B cell (primary cell): ENCODE measurements at regions not wholly inside any gene's neighbourhood (a gene's known extent, or its start where the extent isn't known, plus 50 kb on each side); places are given as distances from the start of the nearest gene placed in this dataset.

Experiments
- ATAC-seq: fragments of 200-7000 bp; cut with Tn5 transposase; one replicate; pipeline ENCODE4 v1.10.0; 2021; ENCODE audit warnings: low read depth, mild to moderate bottlenecking, moderate number of reproducible peaks, moderate library complexity
- CTCF ChIA-PET: fragments of 350-600 bp; sonication (Branson Sonifier 250); formaldehyde crosslinking; loops from one replicate; lab custom pipeline; 2021; ENCODE audit warnings: antibody characterized with exemption, inconsistent platforms; lab: Charles Lee
- POLR2A ChIA-PET: fragments of 350-600 bp; sonication (Branson Sonifier 250); formaldehyde crosslinking; loops from one replicate; lab custom pipeline; 2021; ENCODE audit warnings: antibody characterized with exemption; lab: Charles Lee
- DNase-seq: peaks from one replicate; pipeline ENCODE4 v3.0.0; 2013
- H2AFZ ChIP-seq: 2 replicates; pipeline ENCODE4 v1.6.1; 2012; ENCODE audit warnings: mild to moderate bottlenecking, low read depth, low read length; ENCODE audit not compliant: insufficient read depth, poor library complexity, severe bottlenecking
- H3K27ac ChIP-seq, 2 donors: 1 replicate in 1 of 2; 2 replicates in 1 of 2; pipeline ENCODE4 v1.5.1; 2012 to 2013; ENCODE audit warnings: low read length in 2 of 2, mild to moderate bottlenecking in 2 of 2, moderate library complexity in 1 of 2
- H3K27me3 ChIP-seq, 4 experiments: fragments of 200-600 bp in 1 of 4; sonication (generic) in 1 of 4; replicated peaks in 1 of 4; 1 replicate in 2 of 4; 2 replicates in 2 of 4; pipeline versions ENCODE4 v1.6.1 to v1.7.0; 2013 to 2016; ENCODE audit warnings: low read length in 3 of 4, mild to moderate bottlenecking in 2 of 4, mixed read lengths in 1 of 4, moderate library complexity in 1 of 4; ENCODE audit not compliant: insufficient read depth in 4 of 4, control insufficient read depth in 3 of 4; ENCODE audit errors: control extremely low read depth in 1 of 4
- H3K36me3 ChIP-seq, 2 experiments: replicated peaks in 1 of 2; 1 replicate in 1 of 2; 2 replicates in 1 of 2; pipeline versions ENCODE4 v1.6.1 to v1.7.1; 2013; ENCODE audit warnings: low read length in 1 of 2; ENCODE audit not compliant: insufficient read depth in 2 of 2, control insufficient read depth in 1 of 2; ENCODE audit errors: control extremely low read depth in 1 of 2, extremely low read depth in 1 of 2
- H3K4me1 ChIP-seq, 2 donors: fragments of 200-600 bp in 1 of 2; sonication (generic) in 1 of 2; 1 replicate in 1 of 2; 2 replicates in 1 of 2; pipeline versions ENCODE4 v1.5.1 to v1.6.1; 2013 to 2017; ENCODE audit warnings: low read length in 2 of 2; ENCODE audit not compliant: control insufficient read depth in 2 of 2, insufficient read depth in 2 of 2
- H3K4me2 ChIP-seq: replicated peaks from 2 replicates; pipeline ENCODE3; 2012; ENCODE audit warnings: mild to moderate bottlenecking, low read depth, low read length; ENCODE audit not compliant: poor library complexity, severe bottlenecking
- H3K4me3 ChIP-seq, 5 experiments: fragments of 200-600 bp in 1 of 5; sonication (generic) in 1 of 5; 1 replicate in 3 of 5; 2 replicates in 2 of 5; pipeline versions ENCODE4 v1.5.1 to v1.7.0; 2011 to 2016; ENCODE audit warnings: low read length in 4 of 5, mild to moderate bottlenecking in 4 of 5, low read depth in 2 of 5, control low read depth in 1 of 5, moderate library complexity in 1 of 5; ENCODE audit not compliant: insufficient read depth in 1 of 5; ENCODE audit errors: control extremely low read depth in 1 of 5, extremely low read depth in 1 of 5
- H3K79me2 ChIP-seq: fragments of 200-600 bp; sonication (generic); one replicate; pipeline ENCODE4 v1.6.0; 2016; ENCODE audit warnings: low read length; ENCODE audit not compliant: control insufficient read depth, insufficient read depth
- H3K9ac ChIP-seq: fragments of 200-600 bp; sonication (generic); 2 replicates; pipeline ENCODE4 v1.6.1; 2017; ENCODE audit warnings: mild to moderate bottlenecking, low read length, moderate library complexity
- H3K9me3 ChIP-seq, 3 donors: one replicate each; pipeline versions ENCODE4 v1.6.1 to v1.7.1; 2013; ENCODE audit warnings: low read length in 2 of 3; ENCODE audit not compliant: control insufficient read depth in 2 of 3, insufficient read depth in 1 of 3; ENCODE audit errors: control extremely low read depth in 1 of 3
- H4K20me1 ChIP-seq: 2 replicates; pipeline ENCODE4 v1.6.0; 2012; ENCODE audit warnings: mild to moderate bottlenecking, low read length; ENCODE audit not compliant: insufficient read depth, control insufficient read depth, poor library complexity, severe bottlenecking
- H3K27ac Mint-ChIP-seq: one replicate; pipeline ENCODE4 v1.8.0; 2021; ENCODE audit warnings: mixed read lengths
- H3K27me3 Mint-ChIP-seq: one replicate; pipeline ENCODE4 v1.8.0; 2021; ENCODE audit warnings: mixed read lengths
- H3K4me1 Mint-ChIP-seq: one replicate; pipeline ENCODE4 v1.8.0; 2021; ENCODE audit warnings: mixed read lengths
- H3K4me3 Mint-ChIP-seq: one replicate; pipeline ENCODE4 v1.8.0; 2021; ENCODE audit warnings: mixed read lengths
- H3K9me3 Mint-ChIP-seq: one replicate; pipeline ENCODE4 v1.8.0; 2022; ENCODE audit warnings: mixed read lengths; ENCODE audit not compliant: insufficient read depth
- EZH2 ChIP-seq: IDR thresholded peaks from 2 replicates; pipeline ENCODE4 v1.6.1; 2012; ENCODE audit warnings: borderline replicate concordance, low read depth, mild to moderate bottlenecking, moderate library complexity, low read length; ENCODE audit not compliant: insufficient read depth, poor library complexity, severe bottlenecking
- WGBS: methylation state at CpG from one replicate; pipeline ENCODE4 v1.1.5; 2013; ENCODE audit warnings: missing lambda C conversion rate; ENCODE audit not compliant: insufficient coverage; 5-methylcytosine and 5-hydroxymethylcytosine counted together
- intact Hi-C: fragments of 100-400 bp; cut with micrococcal nuclease; formaldehyde crosslinking; loops from one replicate; pipeline ENCODE4 v1.10.0; 2022
- TF ChIP-seq, protein P1 (sequence below): fragments of 200-600 bp; IDR thresholded peaks from one replicate; pipeline ENCODE4 v1.8.0; 2022; ENCODE audit warnings: antibody characterized with exemption, mild to moderate bottlenecking

DNA sequence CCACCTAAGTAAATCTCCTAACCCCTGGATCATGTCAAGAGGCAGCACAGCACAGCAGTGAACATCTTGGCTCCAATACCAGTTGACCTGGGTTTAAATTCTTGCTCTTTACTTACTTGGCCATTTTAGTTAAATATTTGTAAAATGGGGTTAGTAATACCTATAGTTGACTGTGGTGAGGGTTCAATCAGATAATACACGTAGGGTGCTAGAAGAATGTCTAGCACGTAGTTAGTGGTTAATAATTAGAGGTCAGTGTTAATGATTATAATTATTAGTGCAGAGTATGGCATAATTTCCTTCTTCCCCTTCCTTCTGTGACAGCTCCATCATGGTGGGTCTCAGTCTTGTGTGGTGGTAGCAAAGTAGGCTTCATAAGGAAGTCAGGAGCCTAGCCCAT, 520.8 kb downstream of the INSC start:
- H3K4me3 ChIP-seq, result no peak overlapping the region
- no peak for TF ChIP-seq EZH2
- TF ChIP-seq, protein P1, sequence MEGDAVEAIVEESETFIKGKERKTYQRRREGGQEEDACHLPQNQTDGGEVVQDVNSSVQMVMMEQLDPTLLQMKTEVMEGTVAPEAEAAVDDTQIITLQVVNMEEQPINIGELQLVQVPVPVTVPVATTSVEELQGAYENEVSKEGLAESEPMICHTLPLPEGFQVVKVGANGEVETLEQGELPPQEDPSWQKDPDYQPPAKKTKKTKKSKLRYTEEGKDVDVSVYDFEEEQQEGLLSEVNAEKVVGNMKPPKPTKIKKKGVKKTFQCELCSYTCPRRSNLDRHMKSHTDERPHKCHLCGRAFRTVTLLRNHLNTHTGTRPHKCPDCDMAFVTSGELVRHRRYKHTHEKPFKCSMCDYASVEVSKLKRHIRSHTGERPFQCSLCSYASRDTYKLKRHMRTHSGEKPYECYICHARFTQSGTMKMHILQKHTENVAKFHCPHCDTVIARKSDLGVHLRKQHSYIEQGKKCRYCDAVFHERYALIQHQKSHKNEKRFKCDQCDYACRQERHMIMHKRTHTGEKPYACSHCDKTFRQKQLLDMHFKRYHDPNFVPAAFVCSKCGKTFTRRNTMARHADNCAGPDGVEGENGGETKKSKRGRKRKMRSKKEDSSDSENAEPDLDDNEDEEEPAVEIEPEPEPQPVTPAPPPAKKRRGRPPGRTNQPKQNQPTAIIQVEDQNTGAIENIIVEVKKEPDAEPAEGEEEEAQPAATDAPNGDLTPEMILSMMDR, result no peak
- DNase-seq (no peak), ATAC-seq (no peak)
- no peak overlapping the region for H3K9ac ChIP-seq
- H4K20me1 ChIP-seq, result no peaks in the 10 kb centered on the region
- no peak overlapping the region for H2AFZ ChIP-seq
- no peaks in the 10 kb centered on the region for H3K9me3 ChIP-seq
- WGBS, result no CpG with 5 or more reads among the region's 2 CpGs
- no peaks in the 10 kb centered on the region for H3K79me2 ChIP-seq
- H3K27ac Mint-ChIP-seq, result no peak overlapping the region
- ChIA-PET POLR2A (no interaction called here), CTCF (no interaction called here)
- no peaks in the 10 kb centered on the region for H3K4me1 ChIP-seq
- H3K4me2 ChIP-seq, result no peak overlapping the region
- H3K36me3 ChIP-seq, result no peaks in the 10 kb centered on the region
- H3K4me1 Mint-ChIP-seq, result no peaks in the 10 kb centered on the region
- H3K27me3 ChIP-seq, result no peaks in the 10 kb centered on the region
- no peak overlapping the region for H3K4me3 Mint-ChIP-seq
- no peaks in the 10 kb centered on the region for H3K9me3 Mint-ChIP-seq
- intact Hi-C loops, result no loop called here
- H3K27ac ChIP-seq, result no peak overlapping the region
- no peaks in the 10 kb centered on the region for H3K27me3 Mint-ChIP-seq

DNA sequence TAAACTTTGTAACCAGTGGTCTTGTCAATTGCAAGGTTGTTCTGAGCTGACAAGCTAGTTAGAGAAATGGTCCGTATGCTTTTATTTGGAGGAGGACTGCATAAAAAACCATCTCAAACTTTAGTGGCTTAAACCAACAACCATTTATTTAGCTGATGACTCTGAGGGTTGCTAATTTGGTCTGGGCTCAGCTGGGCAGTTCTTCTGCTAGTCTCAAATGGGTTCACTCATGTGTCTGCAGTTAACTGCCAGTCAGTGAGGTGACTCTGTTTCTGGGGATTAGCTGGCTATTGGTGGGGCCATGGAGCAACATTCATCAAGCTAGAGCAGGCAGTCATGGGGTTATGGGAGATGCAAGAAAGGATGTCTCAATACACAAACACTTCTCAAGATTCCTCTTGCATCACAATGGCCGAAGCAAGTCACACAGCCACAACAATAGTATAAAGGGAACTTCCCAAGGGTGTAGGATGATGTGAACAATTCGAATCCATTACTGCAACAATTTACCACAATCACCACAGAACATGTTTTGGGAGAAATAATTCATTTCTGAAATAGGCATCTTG, 521.9 kb downstream of the INSC start:
- no peak overlapping the region for H3K27ac ChIP-seq
- H3K36me3 ChIP-seq, result no peaks in the 10 kb centered on the region
- no peaks in the 10 kb centered on the region for H3K9me3 ChIP-seq
- POLR2A ChIA-PET, result no interaction called here
- Mint-ChIP-seq H3K27ac (no peak overlapping the region), H3K9me3 (no peaks in the 10 kb centered on the region), H3K27me3 (no peaks in the 10 kb centered on the region), H3K4me1 (no peaks in the 10 kb centered on the region), H3K4me3 (no peak overlapping the region)
- no peaks in the 10 kb centered on the region for H3K4me1 ChIP-seq
- no peaks in the 10 kb centered on the region for H3K79me2 ChIP-seq
- CTCF ChIA-PET, result no interaction called here
- intact Hi-C loops, result no loop called here
- H3K9ac ChIP-seq, result no peak overlapping the region
- TF ChIP-seq, protein P1, result no peak
- TF ChIP-seq EZH2, result no peak
- WGBS, result no CpG with 5 or more reads among the region's 3 CpGs
- H3K4me3 ChIP-seq, result no peak overlapping the region
- no peaks in the 10 kb centered on the region for H4K20me1 ChIP-seq
- H3K27me3 ChIP-seq, result no peaks in the 10 kb centered on the region
- H3K4me2 ChIP-seq, result no peak overlapping the region
- no peak for ATAC-seq
- no peak overlapping the region for H2AFZ ChIP-seq
- DNase-seq, result no peak
